Bronchial epithelial cell (primary cell): ENCODE measurements at regions not wholly inside any gene's neighbourhood (a gene's known extent, or its start where the extent isn't known, plus 50 kb on each side); places are given as distances from the start of the nearest gene placed in this dataset.

ENCODE experiments used
- DNase-seq: peaks from one replicate; pipeline ENCODE4 v3.0.0-alpha.2; 2010; ENCODE audit warnings: low read depth
- FAIRE-seq: peaks from 2 replicates; lab custom pipeline; 2011; peaks lifted over from hg19 to GRCh38; lab: Jason Lieb, UNC
- H3K27me3 ChIP-seq: 2 replicates; pipeline ENCODE4 v1.5.1; 2011; ENCODE audit warnings: low read length; ENCODE audit not compliant: control insufficient read depth, insufficient read depth
- H3K36me3 ChIP-seq: 2 replicates; pipeline ENCODE4 v1.5.1; 2011; ENCODE audit warnings: low read length; ENCODE audit not compliant: control insufficient read depth, insufficient read depth
- H3K4me3 ChIP-seq: 2 replicates; pipeline ENCODE4 v1.5.1; 2011; ENCODE audit warnings: mild to moderate bottlenecking, low read depth, low read length, control low read depth
- CTCF ChIP-seq: IDR thresholded peaks from 2 replicates; pipeline ENCODE4 v1.5.1; 2011; ENCODE audit warnings: mild to moderate bottlenecking, moderate library complexity, low read length, control low read depth, inconsistent platforms; ENCODE audit not compliant: insufficient read depth, severe bottlenecking

- Histone ChIP-seq H3K4me3 (no peak overlapping the region), H3K36me3 (no peaks in the 10 kb centered on the region), H3K27me3 (no peaks in the 10 kb centered on the region)
- TF ChIP-seq CTCF, result no peak
- FAIRE-seq (no peak), DNase-seq (no peak)
These were observed 516.8 kb downstream of the CFAP47 start for GRCh38 chrX:36436361-36436760.

- no peak for DNase-seq
- Histone ChIP-seq H3K4me3 (no peak overlapping the region), H3K36me3 (no peaks in the 10 kb centered on the region), H3K27me3 (no peaks in the 10 kb centered on the region)
- no peak for FAIRE-seq
- TF ChIP-seq CTCF, result no peak
These were observed 523.5 kb downstream of the CFAP47 start for GRCh38 chrX:36443007-36443406.

- no peaks in the 10 kb centered on the region for H3K27me3 ChIP-seq
- DNase-seq, result no peak
- no peaks in the 10 kb centered on the region for H3K36me3 ChIP-seq
- TF ChIP-seq CTCF, result no peak
- no peak for FAIRE-seq
- H3K4me3 ChIP-seq, result no peak overlapping the region
These were observed 526.0 kb downstream of the CFAP47 start for GRCh38 chrX:36445566-36445965.

- no peak for TF ChIP-seq CTCF
- no peak for FAIRE-seq
- Histone ChIP-seq H3K36me3 (no peaks in the 10 kb centered on the region), H3K27me3 (no peaks in the 10 kb centered on the region), H3K4me3 (no peak overlapping the region)
- no peak for DNase-seq
These were observed 542.6 kb downstream of the CFAP47 start for GRCh38 chrX:36462142-36462541.

GRCh38 chrX:36480441-36480990 is 527.6 kb upstream of the FAM47C start:
- no peaks in the 10 kb centered on the region for H3K27me3 ChIP-seq
- no peak for FAIRE-seq
- H3K4me3 ChIP-seq, result no peak overlapping the region
- TF ChIP-seq CTCF, result no peak
- no peak for DNase-seq
- no peaks in the 10 kb centered on the region for H3K36me3 ChIP-seq

- TF ChIP-seq CTCF, result no peak
- FAIRE-seq, result no peak
- Histone ChIP-seq H3K36me3 (no peaks in the 10 kb centered on the region), H3K27me3 (no peaks in the 10 kb centered on the region), H3K4me3 (no peak overlapping the region)
- DNase-seq, result no peak
These were observed 506.9 kb upstream of the FAM47C start for GRCh38 chrX:36501169-36501702.
